ENCODE measurements at regions not wholly inside any gene's neighbourhood (a gene's known extent, or its start where the extent isn't known, plus 50 kb on each side); places are given as distances from the start of the nearest gene placed in this dataset.

DNA sequence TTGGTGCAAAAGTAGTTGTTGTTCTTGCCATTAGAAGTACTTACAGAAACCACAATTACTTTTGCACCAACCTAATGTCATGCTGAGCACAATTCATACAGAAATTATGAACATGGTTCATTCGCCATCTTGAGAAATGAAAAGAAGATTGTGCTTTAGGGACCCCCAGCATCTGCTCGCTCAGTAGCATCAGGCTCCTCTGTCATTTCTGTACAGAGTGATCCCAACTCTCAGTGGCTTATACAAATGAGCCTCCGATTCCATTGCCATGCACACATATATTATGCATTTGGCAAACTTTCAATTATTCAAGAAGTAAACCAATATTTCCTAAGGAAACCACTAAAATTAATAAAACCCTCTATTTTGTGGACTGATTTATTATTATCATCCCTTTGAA, 266.2 kb downstream of the MED10 start:
- H3K4me3 ChIP-seq (ENCODE audit: low read depth, low read length) = no peak overlapping the region
- DNase-seq (ENCODE audit: low read depth) = no peak
- TF ChIP-seq, protein P1, sequence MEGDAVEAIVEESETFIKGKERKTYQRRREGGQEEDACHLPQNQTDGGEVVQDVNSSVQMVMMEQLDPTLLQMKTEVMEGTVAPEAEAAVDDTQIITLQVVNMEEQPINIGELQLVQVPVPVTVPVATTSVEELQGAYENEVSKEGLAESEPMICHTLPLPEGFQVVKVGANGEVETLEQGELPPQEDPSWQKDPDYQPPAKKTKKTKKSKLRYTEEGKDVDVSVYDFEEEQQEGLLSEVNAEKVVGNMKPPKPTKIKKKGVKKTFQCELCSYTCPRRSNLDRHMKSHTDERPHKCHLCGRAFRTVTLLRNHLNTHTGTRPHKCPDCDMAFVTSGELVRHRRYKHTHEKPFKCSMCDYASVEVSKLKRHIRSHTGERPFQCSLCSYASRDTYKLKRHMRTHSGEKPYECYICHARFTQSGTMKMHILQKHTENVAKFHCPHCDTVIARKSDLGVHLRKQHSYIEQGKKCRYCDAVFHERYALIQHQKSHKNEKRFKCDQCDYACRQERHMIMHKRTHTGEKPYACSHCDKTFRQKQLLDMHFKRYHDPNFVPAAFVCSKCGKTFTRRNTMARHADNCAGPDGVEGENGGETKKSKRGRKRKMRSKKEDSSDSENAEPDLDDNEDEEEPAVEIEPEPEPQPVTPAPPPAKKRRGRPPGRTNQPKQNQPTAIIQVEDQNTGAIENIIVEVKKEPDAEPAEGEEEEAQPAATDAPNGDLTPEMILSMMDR (IDR thresholded peaks at IDR 0.05; ENCODE audit: insufficient read depth, low read length, poor library complexity, severe bottlenecking) = no peak
- no peaks in the 10 kb centered on the region for H3K36me3 ChIP-seq (ENCODE audit: control insufficient read depth, insufficient read depth, low read length)
- no peaks in the 10 kb centered on the region for H3K27me3 ChIP-seq (ENCODE audit: control insufficient read depth, insufficient read depth, low read length)

DNA sequence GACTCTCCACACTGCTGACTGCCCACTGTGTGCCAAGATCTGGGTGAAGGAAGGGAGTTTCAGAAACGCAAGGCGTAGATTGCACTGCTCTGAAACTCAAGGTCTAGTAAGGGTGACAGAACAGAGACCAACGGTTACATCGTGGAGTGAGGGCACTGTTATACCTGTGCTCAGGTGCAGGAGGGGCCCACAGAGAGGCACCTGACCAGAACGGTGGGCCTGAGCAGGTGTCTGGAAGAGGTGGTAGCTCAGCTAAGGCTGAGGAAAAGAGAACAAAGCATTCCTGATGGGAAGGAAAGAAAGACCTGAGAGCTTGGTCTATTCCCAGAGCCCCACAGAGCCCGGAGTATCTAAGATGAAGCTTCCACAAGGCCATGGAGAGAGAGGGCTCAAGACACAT, 267.2 kb downstream of the MED10 start:
- no peaks in the 10 kb centered on the region for H3K27me3 ChIP-seq (ENCODE audit: control insufficient read depth, insufficient read depth, low read length)
- TF ChIP-seq, protein P1 (IDR thresholded peaks at IDR 0.05; ENCODE audit: insufficient read depth, low read length, poor library complexity, severe bottlenecking) = no peak
- no peak overlapping the region for H3K4me3 ChIP-seq (ENCODE audit: low read depth, low read length)

DNA sequence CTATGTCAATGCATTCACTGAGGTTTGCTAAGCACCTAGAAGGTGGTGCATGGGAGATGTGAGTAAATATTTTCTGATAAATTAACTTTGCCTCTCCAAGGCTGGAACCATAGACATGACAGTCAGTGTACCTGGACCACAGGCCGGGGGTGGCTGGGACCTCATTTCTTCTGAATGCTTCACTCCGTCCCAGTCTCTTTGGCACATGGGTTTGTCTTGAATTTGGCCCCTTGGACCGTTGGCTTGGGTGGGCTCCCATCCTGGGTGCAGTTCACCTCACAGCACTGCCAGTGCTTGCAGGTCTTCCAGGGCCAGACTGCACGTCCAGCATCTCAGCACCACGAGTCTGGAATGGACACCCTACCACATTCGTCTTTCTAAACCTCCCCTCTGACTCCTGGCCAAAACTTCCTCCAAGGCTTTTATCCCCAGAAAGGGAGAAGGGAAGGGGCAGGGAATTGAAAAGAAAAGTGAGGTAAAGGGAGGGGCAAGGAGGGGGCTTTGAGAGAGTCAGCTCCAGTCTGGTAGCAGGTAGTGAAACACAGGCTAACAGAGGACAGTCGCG, 267.8 kb downstream of the MED10 start:
- Histone ChIP-seq H3K36me3 (ENCODE audit: control insufficient read depth, insufficient read depth, low read length) (no peaks in the 10 kb centered on the region), H3K27me3 (ENCODE audit: control insufficient read depth, insufficient read depth, low read length) (no peaks in the 10 kb centered on the region), H3K4me3 (ENCODE audit: low read depth, low read length) (no peak overlapping the region)
- DNase-seq (ENCODE audit: low read depth) = no peak
- TF ChIP-seq, protein P1 (IDR thresholded peaks at IDR 0.05; ENCODE audit: insufficient read depth, low read length, poor library complexity, severe bottlenecking) = no peak

More for the DNA sequence above, 267.2 kb downstream of the MED10 start:
- no peaks in the 10 kb centered on the region for H3K36me3 ChIP-seq (ENCODE audit: control insufficient read depth, insufficient read depth, low read length)
- no peak for DNase-seq (ENCODE audit: low read depth)

DNA sequence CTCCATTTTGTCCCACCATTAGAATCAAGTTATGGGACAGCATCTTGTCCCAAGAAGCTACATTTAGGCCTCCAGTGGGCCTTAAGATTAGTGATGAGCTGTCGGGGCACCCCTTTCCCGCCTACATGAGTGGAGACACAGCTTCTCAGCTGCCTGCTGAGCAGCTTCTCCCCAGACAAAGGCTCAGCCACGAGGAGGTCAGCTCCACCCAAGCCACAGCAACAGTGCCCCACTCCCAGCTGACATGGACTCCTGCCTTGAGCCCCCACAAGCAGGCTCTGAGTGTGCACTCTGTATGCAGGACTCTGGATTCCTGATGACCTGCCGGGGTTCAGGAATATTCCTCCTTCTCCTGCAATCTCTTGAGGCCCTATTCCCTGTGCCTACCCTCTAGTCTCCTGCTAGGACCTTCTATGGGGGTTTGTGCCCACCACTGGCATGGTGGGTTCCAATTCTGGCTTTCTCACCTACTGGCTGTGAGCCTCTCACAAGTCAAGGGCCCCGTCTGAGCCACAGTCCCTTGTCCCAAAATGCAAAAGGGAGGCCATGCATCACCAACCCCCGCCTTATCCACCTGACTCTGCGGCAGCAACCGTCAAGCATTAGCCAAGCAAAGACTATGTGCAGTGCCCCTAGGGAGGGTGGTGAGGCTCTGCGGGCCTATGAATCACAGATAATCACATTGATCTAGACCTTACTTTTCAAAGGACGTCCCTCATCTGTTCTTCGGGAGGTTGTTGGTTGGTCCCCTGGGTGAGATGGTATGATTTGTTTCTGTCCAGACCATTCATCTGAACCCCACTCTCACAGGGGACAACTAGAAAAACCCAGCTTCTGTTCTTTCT, 269.1 kb downstream of the MED10 start:
- no peaks in the 10 kb centered on the region for H3K27me3 ChIP-seq (ENCODE audit: control insufficient read depth, insufficient read depth, low read length)
- H3K4me3 ChIP-seq (ENCODE audit: low read depth, low read length) = no peak overlapping the region
- DNase-seq (ENCODE audit: low read depth) = no peak
- TF ChIP-seq, protein P1 (IDR thresholded peaks at IDR 0.05; ENCODE audit: insufficient read depth, low read length, poor library complexity, severe bottlenecking) = no peak
- no peaks in the 10 kb centered on the region for H3K36me3 ChIP-seq (ENCODE audit: control insufficient read depth, insufficient read depth, low read length)

DNA sequence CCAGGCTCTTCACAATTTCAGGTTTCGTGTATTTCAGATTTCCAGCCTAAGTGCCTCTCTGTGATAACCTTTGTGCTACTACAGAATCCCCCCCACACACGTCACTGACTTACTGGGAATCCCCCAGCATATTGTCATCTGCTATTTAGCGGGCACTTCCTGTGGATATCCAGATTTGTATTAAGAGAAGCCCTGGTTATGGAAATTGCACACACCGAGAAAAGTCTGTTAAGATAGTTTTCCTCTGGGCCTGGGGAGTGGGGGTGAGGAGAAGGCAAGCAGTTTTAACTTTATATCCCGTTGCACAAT, 269.9 kb downstream of the MED10 start:
- TF ChIP-seq, protein P1 (IDR thresholded peaks at IDR 0.05; ENCODE audit: insufficient read depth, low read length, poor library complexity, severe bottlenecking) = no peak
- no peaks in the 10 kb centered on the region for H3K36me3 ChIP-seq (ENCODE audit: control insufficient read depth, insufficient read depth, low read length)

More for the DNA sequence above, 269.9 kb downstream of the MED10 start:
- no peak for DNase-seq (ENCODE audit: low read depth)
- H3K27me3 ChIP-seq (ENCODE audit: control insufficient read depth, insufficient read depth, low read length) = no peaks in the 10 kb centered on the region
- H3K4me3 ChIP-seq (ENCODE audit: low read depth, low read length) = no peak overlapping the region
